HepG2 (cell line): ENCODE measurements at regions not wholly inside any gene's neighbourhood (a gene's known extent, or its start where the extent isn't known, plus 50 kb on each side); places are given as distances from the start of the nearest gene placed in this dataset.
"Not testable (repeated sequence)": the region's sequence is repeated elsewhere in the genome, so short reads cannot be mapped to it uniquely, and the experiment has no call there.

ENCODE experiments used
- ATAC-seq: fragments of 200-7000 bp; cut with Tn5 transposase; 3 replicates; pipeline ENCODE4 v1.9.1; 2020; ENCODE audit warnings: mild to moderate bottlenecking, moderate library complexity
- BruUV-seq: library from RNA; stranded (reverse); fragments of 400-500 nt; replicated peaks from 2 replicates; lab custom pipeline; 2021; lab: Mats Ljungman, UMichigan
- CTCF ChIA-PET: fragments of 300-600 bp; formaldehyde crosslinking; extraction: SDS; loops from one replicate; lab custom pipeline; 2021; ENCODE audit warnings: low total read pairs, inconsistent platforms, low intra/inter-chr PET ratio; lab: Yijun Ruan, JAX
- POLR2A ChIA-PET: fragments of 350-600 bp; sonication (Branson Sonifier 250); formaldehyde crosslinking; loops from one replicate; lab custom pipeline; 2020; ENCODE audit warnings: antibody characterized with exemption, inconsistent platforms; lab: Yijun Ruan, JAX
- DNase-seq: peaks from one replicate; pipeline ENCODE4 v3.0.0-alpha.2; 2015; ENCODE audit warnings: low spot score
- FAIRE-seq: peaks from 3 replicates; lab custom pipeline; 2011; peaks lifted over from hg19 to GRCh38; lab: Jason Lieb, UNC
- H2AFZ ChIP-seq: one replicate; pipeline ENCODE4 v1.6.1; 2011; ENCODE audit warnings: low read length, inconsistent platforms
- H3K27ac ChIP-seq: fragments of 300-600 bp; 3 replicates; pipeline ENCODE4 v1.8.0; 2011; ENCODE audit warnings: mixed run types, mild to moderate bottlenecking, mixed read lengths, low read length, inconsistent platforms; ENCODE audit not compliant: insufficient read depth; ENCODE audit errors: extremely low read length
- H3K27me3 ChIP-seq, 2 experiments: fragments of 200-600 bp in 1 of 2; 2 replicates in 1 of 2; 3 replicates in 1 of 2; pipeline versions ENCODE4 v1.6.0 to v1.8.0; 2011; ENCODE audit warnings: low read length in 2 of 2, mild to moderate bottlenecking in 2 of 2, moderate library complexity in 2 of 2, inconsistent platforms in 1 of 2; ENCODE audit not compliant: insufficient read depth in 2 of 2, control insufficient read depth in 1 of 2
- H3K36me3 ChIP-seq, 2 experiments: fragments of 200-600 bp in 1 of 2; replicated peaks in 1 of 2; 2 replicates in 1 of 2; 3 replicates in 1 of 2; pipeline versions ENCODE4 v1.5.1 to v1.8.0; 2011; ENCODE audit warnings: low read length in 2 of 2, inconsistent platforms in 1 of 2; ENCODE audit not compliant: insufficient read depth in 2 of 2, control insufficient read depth in 1 of 2
- H3K4me1 ChIP-seq: 2 replicates; pipeline ENCODE4 v1.5.1; 2012; ENCODE audit warnings: low read length, inconsistent platforms; ENCODE audit not compliant: insufficient read depth
- H3K4me2 ChIP-seq: 2 replicates; pipeline ENCODE4 v1.6.0; 2011; ENCODE audit warnings: low read depth, low read length, inconsistent platforms
- H3K4me3 ChIP-seq, 3 experiments: fragments of 200-600 bp in 1 of 3; sonication (generic), shearing (Covaris generic) in 1 of 3; replicated peaks in 1 of 3; 2 replicates each; pipeline ENCODE4 v1.5.1; 2011 to 2016; ENCODE audit warnings: low read length in 3 of 3, inconsistent platforms in 2 of 3, low read depth in 2 of 3, mild to moderate bottlenecking in 2 of 3, control low read depth in 1 of 3, mixed read lengths in 1 of 3; ENCODE audit not compliant: insufficient read depth in 1 of 3
- H3K79me2 ChIP-seq: one replicate; pipeline ENCODE4 v1.6.1; 2011; ENCODE audit warnings: low read length, inconsistent platforms; ENCODE audit not compliant: insufficient read depth
- H3K9ac ChIP-seq: 2 replicates; pipeline ENCODE4 v1.6.0; 2011; ENCODE audit warnings: mild to moderate bottlenecking, low read depth, low read length, inconsistent platforms; ENCODE audit not compliant: insufficient read depth
- H3K9me3 ChIP-seq: 2 replicates; pipeline ENCODE4 v1.5.1; 2012; ENCODE audit warnings: mild to moderate bottlenecking, low read length
- H4K20me1 ChIP-seq: 2 replicates; pipeline ENCODE4 v1.6.0; 2011; ENCODE audit warnings: inconsistent platforms, mild to moderate bottlenecking, low read length, moderate library complexity; ENCODE audit not compliant: insufficient read depth
- whole genome bisulfite sequencing: methylation state at CpG from one replicate; pipeline ENCODE4 v1.1.6; 2017; ENCODE audit warnings: low lambda C conversion rate; 5-methylcytosine and 5-hydroxymethylcytosine counted together
- in situ Hi-C: cut with HindIII; loops from 2 replicates; pipeline ENCODE4 v1.10.0; 2017; ENCODE audit warnings: low pct_unique_long_range_greater_than_20kb; ENCODE audit not compliant: extremely low pct_ligation_motif_present
- intact Hi-C: fragments of 100-400 bp; cut with micrococcal nuclease; formaldehyde crosslinking; loops from one replicate; pipeline ENCODE4 v1.10.0; 2022; ENCODE audit not compliant: unreplicated experiment
- TF ChIP-seq, protein P1 (sequence below), 2 experiments: fragments of 450-650 bp in 1 of 2; sonication (generic) in 1 of 2; formaldehyde crosslinking in 1 of 2; IDR thresholded peaks; 2 replicates each; pipeline versions ENCODE4 v1.6.1 to v1.8.0; 2016 to 2022; ENCODE audit warnings: antibody characterized with exemption in 1 of 2, mild to moderate bottlenecking in 1 of 2, missing genetic modification reagents in 1 of 2

DNA sequence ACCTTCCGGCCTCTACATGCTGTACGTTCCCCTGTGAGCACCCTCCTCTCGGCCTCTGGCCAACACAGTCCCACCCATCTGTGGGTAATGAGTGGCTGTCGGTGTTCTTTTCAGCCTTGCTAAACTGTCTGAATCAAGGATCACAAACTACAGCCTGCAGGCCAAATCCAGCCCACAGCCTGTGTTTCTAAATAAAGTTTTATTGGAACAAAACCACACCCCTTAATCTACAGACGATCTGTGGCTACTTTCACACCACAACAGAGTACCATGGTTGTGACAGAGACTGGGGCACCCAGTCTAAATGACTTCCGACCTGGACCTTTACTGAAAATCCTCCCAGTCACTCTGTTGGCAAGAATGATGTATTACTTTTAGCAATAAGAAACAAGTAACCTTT lies 77.3 kb upstream of the DRD5 start:
- CTCF ChIA-PET, H3K36me3 ChIP-seq, H3K79me2 ChIP-seq, H3K27ac ChIP-seq, BruUV-seq, H3K4me1 ChIP-seq, DNase-seq, H3K9me3 ChIP-seq, H4K20me1 ChIP-seq, ATAC-seq, H3K9ac ChIP-seq, H3K4me3 ChIP-seq, H3K27me3 ChIP-seq, FAIRE-seq, H3K4me2 ChIP-seq, POLR2A ChIA-PET, H2AFZ ChIP-seq: not testable (repeated sequence)
- WGBS, result 54% methylated on average over 6 of the region's 6 CpGs
- TF ChIP-seq, protein P1, sequence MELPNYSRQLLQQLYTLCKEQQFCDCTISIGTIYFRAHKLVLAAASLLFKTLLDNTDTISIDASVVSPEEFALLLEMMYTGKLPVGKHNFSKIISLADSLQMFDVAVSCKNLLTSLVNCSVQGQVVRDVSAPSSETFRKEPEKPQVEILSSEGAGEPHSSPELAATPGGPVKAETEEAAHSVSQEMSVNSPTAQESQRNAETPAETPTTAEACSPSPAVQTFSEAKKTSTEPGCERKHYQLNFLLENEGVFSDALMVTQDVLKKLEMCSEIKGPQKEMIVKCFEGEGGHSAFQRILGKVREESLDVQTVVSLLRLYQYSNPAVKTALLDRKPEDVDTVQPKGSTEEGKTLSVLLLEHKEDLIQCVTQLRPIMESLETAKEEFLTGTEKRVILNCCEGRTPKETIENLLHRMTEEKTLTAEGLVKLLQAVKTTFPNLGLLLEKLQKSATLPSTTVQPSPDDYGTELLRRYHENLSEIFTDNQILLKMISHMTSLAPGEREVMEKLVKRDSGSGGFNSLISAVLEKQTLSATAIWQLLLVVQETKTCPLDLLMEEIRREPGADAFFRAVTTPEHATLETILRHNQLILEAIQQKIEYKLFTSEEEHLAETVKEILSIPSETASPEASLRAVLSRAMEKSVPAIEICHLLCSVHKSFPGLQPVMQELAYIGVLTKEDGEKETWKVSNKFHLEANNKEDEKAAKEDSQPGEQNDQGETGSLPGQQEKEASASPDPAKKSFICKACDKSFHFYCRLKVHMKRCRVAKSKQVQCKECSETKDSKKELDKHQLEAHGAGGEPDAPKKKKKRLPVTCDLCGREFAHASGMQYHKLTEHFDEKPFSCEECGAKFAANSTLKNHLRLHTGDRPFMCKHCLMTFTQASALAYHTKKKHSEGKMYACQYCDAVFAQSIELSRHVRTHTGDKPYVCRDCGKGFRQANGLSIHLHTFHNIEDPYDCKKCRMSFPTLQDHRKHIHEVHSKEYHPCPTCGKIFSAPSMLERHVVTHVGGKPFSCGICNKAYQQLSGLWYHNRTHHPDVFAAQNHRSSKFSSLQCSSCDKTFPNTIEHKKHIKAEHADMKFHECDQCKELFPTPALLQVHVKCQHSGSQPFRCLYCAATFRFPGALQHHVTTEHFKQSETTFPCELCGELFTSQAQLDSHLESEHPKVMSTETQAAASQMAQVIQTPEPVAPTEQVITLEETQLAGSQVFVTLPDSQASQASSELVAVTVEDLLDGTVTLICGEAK (IDR thresholded peaks at IDR 0.05), result not testable (repeated sequence)
- TF ChIP-seq, protein P1 (CRISPR knock-in tag; IDR thresholded peaks at IDR 0.05), result peak; percentile 73
- intact Hi-C loops, result loop anchor here (5.0 kb wide), 1 partner anchor 358 kb away; no protein-coding TSS in a partner anchor
- in situ Hi-C loops, result loop anchor here (10.0 kb wide), 1 partner anchor 311 kb away; no protein-coding TSS in a partner anchor
